Endodermal cell (in vitro differentiated cells): ENCODE measurements at regions not wholly inside any gene's neighbourhood (a gene's known extent, or its start where the extent isn't known, plus 50 kb on each side); places are given as distances from the start of the nearest gene placed in this dataset.

Source experiments
- DNase-seq: peaks from one replicate; pipeline ENCODE4 v3.0.0-alpha.2; 2017
- H3K27ac ChIP-seq: 2 replicates; pipeline ENCODE4 v1.5.1; 2013; ENCODE audit warnings: mild to moderate bottlenecking, low read depth, low read length, moderate library complexity
- H3K27me3 ChIP-seq: 2 replicates; pipeline ENCODE4 v1.6.1; 2013; ENCODE audit warnings: mild to moderate bottlenecking, low read length, moderate library complexity; ENCODE audit not compliant: insufficient read depth, control insufficient read depth, poor library complexity, severe bottlenecking
- H3K36me3 ChIP-seq: 2 replicates; pipeline ENCODE4 v1.7.0; 2013; ENCODE audit warnings: mild to moderate bottlenecking, low read length, moderate library complexity; ENCODE audit not compliant: control insufficient read depth, insufficient read depth
- H3K4me1 ChIP-seq: one replicate; pipeline ENCODE4 v1.7.0; 2013; ENCODE audit warnings: low read length; ENCODE audit not compliant: control insufficient read depth, insufficient read depth
- H3K4me3 ChIP-seq: 2 replicates; pipeline ENCODE4 v1.5.1; 2013; ENCODE audit warnings: mild to moderate bottlenecking, low read length, moderate library complexity
- H3K9ac ChIP-seq: 2 replicates; pipeline ENCODE4 v1.6.1; 2013; ENCODE audit warnings: mild to moderate bottlenecking, low read length, moderate library complexity; ENCODE audit not compliant: poor library complexity, severe bottlenecking; ENCODE audit errors: extremely low read depth
- H3K9me3 ChIP-seq: 2 replicates; pipeline ENCODE4 v1.6.1; 2013; ENCODE audit warnings: mild to moderate bottlenecking, low read length, moderate library complexity; ENCODE audit not compliant: control insufficient read depth
- H3K27ac Mint-ChIP-seq: 2 replicates; pipeline ENCODE4 v1.8.0; 2020; ENCODE audit warnings: mixed read lengths
- H3K27me3 Mint-ChIP-seq: 2 replicates; pipeline ENCODE4 v1.8.0; 2021; ENCODE audit warnings: mild to moderate bottlenecking, mixed read lengths; ENCODE audit not compliant: insufficient read depth
- H3K36me3 Mint-ChIP-seq: 2 replicates; pipeline ENCODE4 v1.8.0; 2020; ENCODE audit warnings: low read depth, mixed read lengths
- H3K4me1 Mint-ChIP-seq: 2 replicates; pipeline ENCODE4 v1.8.0; 2020; ENCODE audit warnings: mixed read lengths
- H3K4me3 Mint-ChIP-seq: 2 replicates; pipeline ENCODE4 v1.8.0; 2020; ENCODE audit warnings: mild to moderate bottlenecking, moderate library complexity, mixed read lengths
- H3K9me3 Mint-ChIP-seq: 2 replicates; pipeline ENCODE4 v1.8.0; 2020; ENCODE audit warnings: mild to moderate bottlenecking, mixed read lengths
- WGBS, 2 experiments: methylation state at CpG; one replicate each; pipeline versions ENCODE4 v1.1.5 to v1.1.7; 2013; ENCODE audit warnings: missing lambda C conversion rate in 2 of 2, mixed read lengths in 1 of 2; ENCODE audit not compliant: insufficient coverage in 1 of 2, insufficient read length in 1 of 2; 5-methylcytosine and 5-hydroxymethylcytosine counted together
- TF ChIP-seq, protein P1 (sequence below): fragments of 200-600 bp; sonication (generic); conservative IDR thresholded peaks from 2 replicates; pipeline ENCODE4 v1.5.0; 2021; ENCODE audit warnings: antibody characterized with exemption, mild to moderate bottlenecking

DNA sequence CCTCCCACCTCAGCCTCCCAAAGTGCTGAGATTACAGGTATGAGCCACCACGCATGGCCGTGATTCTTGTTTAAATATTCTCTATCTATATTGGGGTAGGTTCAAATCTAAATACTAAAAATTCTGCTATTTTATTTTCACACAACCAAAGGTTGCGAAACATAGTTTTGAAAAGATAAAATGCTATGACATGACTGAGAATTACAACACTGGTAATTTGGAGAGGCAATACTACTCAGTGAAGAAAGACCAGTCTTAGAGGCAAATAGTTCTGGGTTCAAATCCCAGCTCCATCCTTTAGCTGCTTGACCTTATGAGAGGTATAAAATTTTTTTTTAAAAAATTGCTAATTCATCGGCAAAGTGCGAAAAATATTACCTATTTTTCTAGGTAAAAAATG, 137.0 kb upstream of the PREP start:
- H3K27ac Mint-ChIP-seq: no peak overlapping the region
- WGBS, 2 experiments: 96 to 100% methylated on average over 1 to 2 of the region's 5 CpGs
- Histone ChIP-seq H3K4me3 (no peak overlapping the region), H3K36me3 (no peaks in the 10 kb centered on the region), H3K27me3 (no peaks in the 10 kb centered on the region), H3K9ac (no peak overlapping the region), H3K27ac (no peak overlapping the region), H3K4me1 (no peaks in the 10 kb centered on the region), H3K9me3 (no peaks in the 10 kb centered on the region)
- no peaks in the 10 kb centered on the region for H3K9me3 Mint-ChIP-seq
- TF ChIP-seq, protein P1, sequence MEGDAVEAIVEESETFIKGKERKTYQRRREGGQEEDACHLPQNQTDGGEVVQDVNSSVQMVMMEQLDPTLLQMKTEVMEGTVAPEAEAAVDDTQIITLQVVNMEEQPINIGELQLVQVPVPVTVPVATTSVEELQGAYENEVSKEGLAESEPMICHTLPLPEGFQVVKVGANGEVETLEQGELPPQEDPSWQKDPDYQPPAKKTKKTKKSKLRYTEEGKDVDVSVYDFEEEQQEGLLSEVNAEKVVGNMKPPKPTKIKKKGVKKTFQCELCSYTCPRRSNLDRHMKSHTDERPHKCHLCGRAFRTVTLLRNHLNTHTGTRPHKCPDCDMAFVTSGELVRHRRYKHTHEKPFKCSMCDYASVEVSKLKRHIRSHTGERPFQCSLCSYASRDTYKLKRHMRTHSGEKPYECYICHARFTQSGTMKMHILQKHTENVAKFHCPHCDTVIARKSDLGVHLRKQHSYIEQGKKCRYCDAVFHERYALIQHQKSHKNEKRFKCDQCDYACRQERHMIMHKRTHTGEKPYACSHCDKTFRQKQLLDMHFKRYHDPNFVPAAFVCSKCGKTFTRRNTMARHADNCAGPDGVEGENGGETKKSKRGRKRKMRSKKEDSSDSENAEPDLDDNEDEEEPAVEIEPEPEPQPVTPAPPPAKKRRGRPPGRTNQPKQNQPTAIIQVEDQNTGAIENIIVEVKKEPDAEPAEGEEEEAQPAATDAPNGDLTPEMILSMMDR: no peak
- DNase-seq: no peak
- H3K4me1 Mint-ChIP-seq: peaks cover 5% of the 10 kb centered on the region
- no peaks in the 10 kb centered on the region for H3K27me3 Mint-ChIP-seq
- H3K4me3 Mint-ChIP-seq: no peak overlapping the region
- H3K36me3 Mint-ChIP-seq: no peaks in the 10 kb centered on the region

DNA sequence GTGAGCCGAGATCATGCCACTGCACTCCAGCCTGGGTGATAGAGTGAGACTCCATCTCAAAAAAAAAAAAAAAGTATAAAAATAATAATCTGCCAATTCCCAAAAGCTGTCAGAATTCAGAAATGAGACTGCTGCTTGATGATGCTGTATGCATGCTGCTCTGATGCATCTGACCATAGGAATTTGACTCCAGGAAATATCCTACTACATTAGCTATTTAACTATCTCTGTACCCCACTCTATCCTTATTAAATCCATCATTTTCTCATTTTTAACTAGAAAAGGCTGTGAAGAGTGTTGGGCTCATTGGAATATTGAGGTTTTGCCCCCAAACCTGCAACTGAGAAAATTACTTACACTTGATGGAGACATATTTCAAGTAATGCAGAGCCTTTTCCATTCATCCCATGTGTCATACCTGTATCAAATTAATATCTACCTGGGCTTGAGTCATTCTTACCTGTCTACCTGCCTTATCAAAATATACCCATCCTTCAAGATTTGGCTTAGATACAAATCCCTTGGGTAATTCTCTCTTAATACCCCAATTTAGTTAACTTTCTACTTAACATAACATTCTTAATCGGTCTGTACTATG, 135.2 kb upstream of the PREP start:
- H3K27me3 ChIP-seq: no peaks in the 10 kb centered on the region
- Mint-ChIP-seq H3K27ac (no peak overlapping the region), H3K9me3 (no peaks in the 10 kb centered on the region), H3K36me3 (no peaks in the 10 kb centered on the region), H3K4me1 (peaks cover 5% of the 10 kb centered on the region), H3K4me3 (no peak overlapping the region), H3K27me3 (no peaks in the 10 kb centered on the region)
- H3K36me3 ChIP-seq: no peaks in the 10 kb centered on the region
- 88 to 100% methylated on average over 1 to 2 of the region's 2 CpGs for WGBS, 2 experiments
- no peak overlapping the region for H3K9ac ChIP-seq
- H3K4me1 ChIP-seq: no peaks in the 10 kb centered on the region
- H3K9me3 ChIP-seq: no peaks in the 10 kb centered on the region
- DNase-seq: no peak
- no peak overlapping the region for H3K27ac ChIP-seq
- TF ChIP-seq, protein P1: no peak
- no peak overlapping the region for H3K4me3 ChIP-seq

DNA sequence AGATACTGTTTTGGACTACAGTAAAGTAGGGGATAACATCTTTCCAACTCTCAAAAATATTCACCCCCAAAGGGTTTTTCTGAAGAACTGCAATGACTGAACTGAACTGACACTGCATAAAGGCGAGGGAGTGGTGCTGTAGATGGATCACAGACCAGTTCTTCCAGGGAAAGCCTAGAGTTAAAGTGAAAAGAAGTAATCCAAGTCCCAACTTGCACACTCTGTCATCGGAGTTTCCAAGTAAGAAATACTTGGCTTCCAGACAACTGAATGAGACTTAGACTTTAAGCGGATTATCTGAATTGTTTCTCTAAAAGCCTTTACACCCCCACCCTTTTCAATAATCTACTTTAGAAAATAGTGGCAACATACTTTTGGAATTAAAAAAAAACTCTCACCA, 134.1 kb upstream of the PREP start:
- no peak overlapping the region for H3K27ac Mint-ChIP-seq
- no peaks in the 10 kb centered on the region for H3K36me3 ChIP-seq
- 90 to 100% methylated on average over 2 to 3 of the region's 3 CpGs for WGBS, 2 experiments
- H3K4me3 Mint-ChIP-seq: no peak overlapping the region
- H3K4me3 ChIP-seq: no peak overlapping the region
- no peaks in the 10 kb centered on the region for H3K4me1 ChIP-seq
- peaks cover 5% of the 10 kb centered on the region for H3K4me1 Mint-ChIP-seq
- no peak for DNase-seq
- TF ChIP-seq, protein P1: no peak
- H3K9me3 ChIP-seq: no peaks in the 10 kb centered on the region
- H3K27me3 ChIP-seq: no peaks in the 10 kb centered on the region
- peaks cover 4% of the 10 kb centered on the region for H3K27me3 Mint-ChIP-seq
- no peaks in the 10 kb centered on the region for H3K36me3 Mint-ChIP-seq
- H3K9ac ChIP-seq: no peak overlapping the region
- no peaks in the 10 kb centered on the region for H3K9me3 Mint-ChIP-seq
- H3K27ac ChIP-seq: no peak overlapping the region
